GM15510 (cell line): ENCODE measurements at regions not wholly inside any gene's neighbourhood (a gene's known extent, or its start where the extent isn't known, plus 50 kb on each side); places are given as distances from the start of the nearest gene placed in this dataset.

Source experiments
- POLR2A ChIP-seq: IDR thresholded peaks from 3 replicates; pipeline ENCODE4 v1.6.1; 2011; ENCODE audit warnings: borderline replicate concordance; ENCODE audit not compliant: insufficient read length; ENCODE audit errors: extremely low read depth

DNA sequence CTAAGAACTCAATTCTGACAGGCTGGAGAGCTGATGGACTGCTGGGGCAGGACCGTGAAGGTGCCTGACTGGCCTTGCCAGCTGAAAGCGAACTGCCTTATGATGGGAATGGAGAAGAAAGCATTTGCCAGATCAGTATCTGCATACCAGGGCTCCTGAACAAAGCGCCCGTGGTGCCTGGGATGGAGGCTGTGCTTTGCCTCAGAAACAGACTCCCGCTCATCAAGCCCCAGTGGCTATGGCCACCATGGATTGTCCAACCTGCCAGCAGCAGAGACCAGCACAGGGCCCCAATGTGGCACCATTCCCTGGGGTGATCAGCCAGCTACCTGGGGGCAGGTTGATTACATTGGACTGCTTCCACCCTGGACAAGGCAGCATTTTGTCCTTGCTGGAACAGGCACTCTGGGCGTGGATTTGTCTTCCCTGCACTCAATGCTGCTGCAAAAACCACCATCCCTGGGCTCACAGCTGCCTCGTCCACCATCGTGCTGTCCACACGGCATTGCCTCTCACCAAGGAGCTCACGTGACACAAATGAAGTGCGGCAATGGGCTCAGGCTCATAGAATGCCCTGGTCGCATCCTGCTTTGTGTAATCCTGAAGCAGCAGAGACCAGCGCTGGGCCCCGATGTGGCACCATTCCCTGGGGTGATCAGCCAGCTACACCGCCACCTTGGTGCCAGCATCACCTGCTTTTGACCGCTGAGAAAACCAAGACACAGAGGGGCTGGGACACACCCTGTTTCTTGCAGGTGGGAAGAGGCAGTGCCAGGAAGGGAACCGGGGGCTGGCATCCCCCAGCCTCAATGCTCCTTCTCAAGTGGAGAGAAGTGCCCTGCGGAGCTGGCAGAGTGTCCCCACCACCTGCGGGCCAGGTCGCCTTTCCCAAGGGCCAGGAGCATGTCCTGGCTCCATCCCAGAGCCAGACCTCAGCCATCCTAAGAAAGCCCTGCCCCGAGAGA, 1367.5 kb downstream of the BRD1 start:
- TF ChIP-seq POLR2A: no peak

DNA sequence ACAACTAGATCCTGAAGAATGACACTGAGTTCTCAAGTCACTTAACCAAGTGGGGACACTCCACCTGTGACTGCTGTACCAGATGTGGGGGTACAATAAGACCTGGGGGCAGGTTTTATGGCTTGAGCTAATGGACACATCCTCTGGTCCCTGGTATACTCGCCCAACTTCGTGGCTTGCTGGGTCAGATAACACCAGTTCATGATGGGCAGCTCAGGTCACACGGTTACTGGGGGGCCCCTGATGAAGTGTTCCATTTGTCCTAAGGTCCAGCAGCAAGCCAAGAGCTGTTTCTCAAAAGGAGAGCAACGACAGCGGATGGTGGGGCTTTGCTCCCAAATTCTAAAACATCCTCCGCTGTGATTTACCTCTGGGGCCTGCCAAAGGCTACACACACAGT, 1368.4 kb downstream of the BRD1 start:
- no peak for TF ChIP-seq POLR2A

DNA sequence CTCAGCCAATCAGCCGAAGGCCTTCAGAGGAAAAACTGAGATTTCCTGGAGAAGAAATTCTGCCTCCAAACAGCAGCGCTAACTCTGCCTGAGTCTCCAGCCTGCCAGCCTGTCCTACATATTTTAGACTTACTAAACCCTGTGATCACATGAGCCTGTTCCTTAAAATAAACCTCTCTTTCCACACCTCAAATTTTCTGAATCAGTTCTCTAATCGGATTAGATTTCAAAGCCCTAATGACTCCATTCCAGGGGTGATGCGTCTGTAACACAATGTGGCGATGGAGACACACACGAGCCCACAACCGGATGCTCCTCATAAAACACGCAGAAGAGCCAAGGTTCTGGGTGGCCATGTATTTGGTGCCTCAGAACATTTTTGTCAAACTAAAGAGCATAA, 1371.2 kb downstream of the BRD1 start:
- TF ChIP-seq POLR2A: no peak

GRCh38 chr22:48453751-48454485, 1373.8 kb downstream of the BRD1 start:
- no peak for TF ChIP-seq POLR2A

DNA sequence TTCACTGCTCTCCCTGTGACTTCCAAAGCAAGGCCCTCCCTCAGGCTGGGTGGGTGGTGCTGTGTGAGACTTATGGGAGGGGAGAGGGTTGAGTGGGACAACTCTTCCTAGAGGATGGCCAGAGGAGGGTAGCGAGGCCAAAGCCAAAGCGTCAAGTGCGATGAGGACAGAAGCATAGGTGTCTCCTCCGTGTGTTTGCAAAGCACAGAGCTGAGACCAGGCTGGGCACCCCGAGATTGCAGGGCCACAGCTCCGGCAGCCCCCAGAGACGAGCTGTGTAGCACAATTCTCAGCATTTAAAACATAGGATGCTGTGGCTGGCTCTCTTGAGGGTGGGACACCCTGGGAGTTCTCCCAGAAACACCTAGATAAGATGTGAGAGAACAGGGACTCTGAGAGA, 1374.5 kb downstream of the BRD1 start:
- TF ChIP-seq POLR2A: no peak

GRCh38 chr22:48452766-48453165, 1374.9 kb downstream of the BRD1 start:
- no peak for TF ChIP-seq POLR2A

GRCh38 chr22:48451891-48452290, 1375.8 kb downstream of the BRD1 start:
- TF ChIP-seq POLR2A: no peak

GRCh38 chr22:48450188-48450825, 1377.4 kb downstream of the BRD1 start:
- no peak for TF ChIP-seq POLR2A

- TF ChIP-seq POLR2A: no peak
Measured at GRCh38 chr22:48449466-48450187, 1378.0 kb downstream of the BRD1 start.

- TF ChIP-seq POLR2A: no peak
Measured at GRCh38 chr22:48448821-48449220, 1378.9 kb downstream of the BRD1 start.

DNA sequence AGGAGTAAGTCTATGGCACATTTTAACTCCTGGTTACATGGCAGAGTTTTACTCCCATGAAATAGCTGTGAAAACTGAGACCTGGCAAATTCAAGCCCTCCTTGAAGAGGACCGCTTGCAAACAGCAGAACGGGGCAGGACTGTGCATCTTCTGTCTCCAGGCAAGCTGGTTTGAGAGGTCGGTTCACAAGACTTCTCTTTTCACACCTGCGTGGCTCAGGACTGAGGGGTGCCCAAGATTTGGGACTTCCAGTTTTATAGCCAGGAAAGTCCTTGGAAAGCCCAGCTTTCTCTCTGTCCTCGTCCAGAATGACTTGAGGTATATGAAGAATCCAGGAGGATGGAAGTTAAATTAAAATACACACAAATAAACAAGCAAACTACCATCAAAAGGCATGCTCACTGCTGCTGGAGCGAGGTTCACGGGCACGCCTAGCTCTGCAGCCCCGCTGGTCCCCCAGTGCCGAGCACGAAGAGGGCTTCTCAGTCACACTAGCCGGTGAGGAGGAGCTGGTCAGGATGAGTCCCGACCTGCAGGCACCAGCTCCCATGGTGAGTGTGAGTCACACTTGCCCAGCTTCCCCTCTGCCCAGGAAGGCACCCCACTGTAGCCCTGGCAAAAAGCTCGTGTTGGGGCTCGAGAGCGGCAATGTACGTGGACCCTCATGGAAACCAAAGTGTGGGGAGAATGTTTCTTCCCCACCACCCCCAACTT, 1382.4 kb downstream of the BRD1 start:
- no peak for TF ChIP-seq POLR2A

DNA sequence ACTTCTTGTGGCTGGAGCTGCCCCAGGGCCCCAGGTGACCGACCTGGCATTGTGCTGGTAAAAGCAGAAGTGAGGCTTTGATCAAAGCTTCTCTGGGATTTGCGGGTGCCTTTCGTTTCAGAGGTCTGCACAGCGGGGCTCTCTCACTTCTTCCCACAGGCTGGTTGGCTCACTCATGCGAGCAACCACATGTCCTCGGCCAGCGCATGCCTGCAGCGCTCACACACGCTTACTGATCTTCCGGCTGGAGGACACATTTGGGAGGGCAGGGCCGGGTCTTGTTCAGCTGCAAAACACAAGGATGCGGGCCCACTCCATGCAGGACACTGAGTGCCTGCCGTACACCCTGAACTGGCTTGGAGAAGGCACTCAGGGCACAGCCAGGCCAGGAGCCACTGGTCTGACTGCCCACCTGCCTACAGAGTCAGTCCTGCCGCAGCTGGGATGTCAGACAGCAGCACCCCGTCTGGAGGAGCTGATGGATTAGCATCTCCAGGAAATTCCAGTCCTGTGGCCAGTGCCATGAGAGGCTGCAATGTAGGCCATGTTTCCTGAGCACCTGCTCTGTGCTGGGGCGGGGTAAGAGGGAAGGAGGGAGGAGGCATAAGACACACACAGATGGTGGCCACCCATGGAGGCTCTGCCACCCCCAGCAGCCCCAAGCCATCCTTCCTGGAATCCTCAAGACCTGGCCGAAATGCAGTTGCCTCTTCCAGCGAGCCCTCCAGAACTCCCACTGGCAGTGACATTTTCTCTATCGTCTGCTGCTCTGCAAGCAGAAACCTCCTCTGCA, 1383.2 kb downstream of the BRD1 start:
- no peak for TF ChIP-seq POLR2A

DNA sequence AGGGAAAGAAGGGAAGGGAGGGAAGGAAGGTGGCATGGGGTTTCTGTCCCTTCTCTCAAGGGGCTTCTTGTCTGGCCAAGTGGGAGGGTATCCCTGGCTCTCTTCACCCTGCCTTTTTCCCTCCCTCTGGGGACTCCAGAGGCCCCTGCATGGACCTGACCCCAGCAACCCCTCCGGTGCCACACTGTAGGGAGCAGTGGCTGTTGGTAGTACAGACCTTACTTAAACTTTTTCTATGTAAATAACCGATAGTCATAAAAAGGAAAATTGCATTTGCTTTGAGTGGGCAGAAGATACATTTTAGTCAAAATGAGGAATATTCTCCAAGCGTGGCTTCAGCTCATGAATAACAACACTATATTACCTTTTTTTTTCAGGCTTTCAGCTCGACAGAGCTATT, 1384.0 kb downstream of the BRD1 start:
- no peak for TF ChIP-seq POLR2A
